Activated T-cell treated with anti-CD3 and anti-CD28 coated beads for 4 hours (primary cell): ENCODE measurements at regions not wholly inside any gene's neighbourhood (a gene's known extent, or its start where the extent isn't known, plus 50 kb on each side); places are given as distances from the start of the nearest gene placed in this dataset.

Experiments
- DNase-seq: peaks from one replicate; pipeline ENCODE4 v3.0.0-alpha.2; 2020

DNA sequence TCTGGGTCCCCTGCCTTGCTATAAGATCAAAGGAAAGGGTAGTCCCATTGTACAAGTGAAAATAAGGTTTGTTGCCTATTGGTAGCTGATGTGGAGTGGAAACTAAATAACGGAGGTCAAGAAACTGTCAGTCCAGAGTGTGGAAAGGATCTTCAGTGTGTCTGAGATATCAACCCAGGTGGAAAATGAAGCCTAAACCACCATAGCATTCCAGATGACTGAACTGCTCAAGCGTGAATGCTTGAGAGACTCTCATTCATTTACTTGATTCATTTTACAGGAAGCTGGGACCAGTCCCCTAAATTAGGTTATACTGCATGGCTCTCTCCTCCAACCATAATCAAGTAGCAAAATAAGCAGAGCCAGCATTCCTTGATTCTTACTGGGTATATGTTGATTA, 116.0 kb upstream of the SLC28A3 start:
- no peak for DNase-seq

DNA sequence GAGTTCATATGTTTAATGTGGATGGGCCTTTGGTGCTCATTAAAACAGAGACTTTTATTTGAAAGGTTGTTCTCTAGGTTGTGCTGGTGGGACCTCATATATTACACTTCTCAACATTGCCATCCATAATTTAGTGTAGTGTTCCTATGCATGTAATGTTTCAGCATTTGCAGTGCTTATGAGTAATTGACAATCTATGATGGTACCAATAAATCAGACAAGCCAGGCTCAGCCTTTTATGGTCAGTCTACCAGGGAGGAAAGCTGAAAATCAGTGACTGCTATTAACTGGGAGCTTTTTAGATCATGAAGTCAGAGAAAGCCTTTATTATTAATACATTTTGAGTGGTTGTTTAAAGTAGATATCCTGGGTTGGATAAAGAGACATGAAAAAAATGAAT, 120.1 kb upstream of the SLC28A3 start:
- DNase-seq: no peak

DNA sequence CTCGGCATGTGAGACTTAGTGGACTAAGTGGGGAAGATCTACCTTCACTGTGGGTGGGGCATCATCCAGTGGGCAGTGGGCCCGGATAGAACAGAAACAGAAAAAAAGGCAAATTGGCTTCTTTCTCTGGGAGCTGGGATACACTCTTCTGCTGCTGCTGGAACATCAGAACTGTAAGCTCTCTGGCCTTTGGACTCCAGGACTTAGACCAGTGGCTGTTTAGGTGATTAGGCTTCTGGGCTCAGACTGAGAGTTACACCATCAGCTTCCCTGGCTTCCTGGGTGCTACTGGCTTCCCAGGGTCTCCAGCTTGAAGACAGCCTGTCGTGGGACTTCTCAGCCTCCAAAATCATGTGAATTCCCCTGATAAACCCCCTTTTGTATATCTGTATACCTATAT, 122.7 kb upstream of the SLC28A3 start:
- DNase-seq: no peak

DNA sequence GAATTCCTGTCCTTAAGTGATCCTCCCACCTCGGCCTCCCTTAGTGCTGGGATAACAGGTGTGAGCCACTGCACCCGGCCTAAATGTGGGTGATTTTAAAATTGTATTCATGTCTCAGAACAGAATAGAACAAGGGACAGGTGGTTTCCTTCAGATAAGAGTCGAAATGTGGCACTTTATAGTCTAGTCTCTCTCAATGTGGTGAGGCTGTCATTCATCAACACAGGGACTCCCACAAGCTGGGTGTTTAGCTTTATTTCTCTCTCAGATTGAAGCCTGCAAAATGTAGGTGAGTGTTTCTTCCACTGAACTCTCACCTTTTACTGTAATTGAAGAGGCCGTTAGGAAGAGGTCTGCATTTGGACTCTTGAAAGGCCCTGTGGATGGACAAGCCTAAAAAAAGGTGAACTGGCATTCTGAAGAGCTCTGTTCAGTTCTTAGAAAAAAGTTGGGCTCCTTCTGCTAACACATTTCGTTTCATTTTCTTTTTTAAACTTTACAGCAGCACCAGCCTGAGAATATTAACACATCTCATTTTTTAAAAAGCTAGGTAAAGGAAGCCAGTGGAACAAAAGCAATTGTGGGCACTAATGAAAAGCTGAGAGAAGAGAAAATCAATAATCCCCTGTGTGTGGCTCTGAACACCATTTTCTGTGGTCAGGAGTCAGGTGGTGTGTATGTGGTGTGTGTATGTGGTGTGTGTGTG, 126.2 kb upstream of the SLC28A3 start:
- no peak for DNase-seq

DNA sequence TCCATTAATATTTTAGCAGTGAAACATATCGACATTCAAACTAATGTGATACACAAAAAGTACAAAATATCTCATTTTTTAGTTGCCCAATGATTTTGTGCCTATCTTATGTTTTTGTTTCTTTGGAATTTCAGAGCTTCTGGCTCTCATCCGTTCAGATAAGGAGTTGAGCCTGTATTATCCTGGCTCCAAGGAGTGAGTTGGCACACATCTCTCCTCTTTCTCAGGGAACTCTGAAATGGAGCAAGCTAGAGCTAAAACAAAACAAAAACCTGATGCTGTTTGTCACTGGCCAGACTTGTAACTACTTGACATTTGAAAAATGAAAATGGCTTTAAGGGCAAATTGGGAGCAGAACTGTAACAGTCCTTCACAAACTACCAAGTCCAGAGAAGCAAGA, 131.3 kb upstream of the SLC28A3 start:
- no peak for DNase-seq

DNA sequence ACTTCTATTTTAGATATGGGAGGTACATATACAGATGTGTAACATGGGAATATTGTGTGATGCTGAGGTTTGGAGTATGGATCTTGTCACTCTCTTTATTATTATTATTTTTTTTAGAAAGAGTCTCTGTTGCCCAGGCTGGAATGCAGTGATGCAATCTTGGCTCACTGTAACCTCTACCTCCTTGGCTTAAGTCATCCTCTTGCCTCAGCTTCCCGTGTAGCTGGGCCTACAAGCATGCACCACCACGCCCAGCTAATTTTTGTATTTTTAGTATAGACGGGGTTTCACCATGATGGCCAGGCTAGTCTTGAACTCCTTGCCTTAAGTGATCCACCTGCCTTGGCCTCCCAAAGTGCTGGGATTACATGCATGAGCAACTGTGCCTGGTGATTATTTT, 138.4 kb upstream of the SLC28A3 start:
- DNase-seq: no peak

DNA sequence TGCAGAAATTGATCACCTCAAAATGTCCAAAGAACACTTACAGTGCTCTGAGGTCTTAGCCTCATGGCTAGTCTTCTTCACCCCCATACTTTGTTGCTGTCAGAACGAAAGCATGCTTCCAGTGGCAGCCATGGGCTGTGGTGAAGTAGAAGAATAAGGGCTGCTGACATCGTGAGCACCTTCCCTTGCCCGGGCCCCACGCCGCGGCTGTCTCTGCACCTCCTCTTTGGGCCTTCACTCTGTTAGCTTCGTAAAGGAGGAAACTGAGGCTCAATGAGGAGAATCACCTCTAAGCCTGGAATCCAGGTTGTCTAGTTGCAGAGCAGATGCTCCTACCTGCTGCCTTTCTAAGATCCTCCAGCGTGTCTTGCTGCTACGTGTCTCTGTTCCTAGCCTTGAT, 139.5 kb upstream of the SLC28A3 start:
- no peak for DNase-seq

DNA sequence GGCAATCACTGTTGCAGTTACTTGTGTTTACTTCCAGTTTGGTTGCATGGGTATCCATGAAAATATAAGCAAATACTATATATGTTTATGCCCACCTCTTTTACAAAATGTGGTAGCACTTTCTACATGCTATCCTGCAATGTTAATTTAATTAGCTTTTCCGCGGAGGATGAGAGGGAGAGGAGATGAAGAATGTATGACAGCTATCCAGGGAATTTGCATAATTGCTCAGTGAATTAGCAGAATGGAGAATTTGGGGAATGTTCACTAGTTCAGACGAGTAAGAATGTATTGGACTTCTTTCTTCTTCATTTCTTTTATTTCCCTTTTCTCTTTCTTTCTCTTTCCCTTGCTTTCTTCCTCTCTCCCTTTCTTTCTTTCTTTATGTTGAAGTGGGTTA, 140.7 kb upstream of the SLC28A3 start:
- no peak for DNase-seq

DNA sequence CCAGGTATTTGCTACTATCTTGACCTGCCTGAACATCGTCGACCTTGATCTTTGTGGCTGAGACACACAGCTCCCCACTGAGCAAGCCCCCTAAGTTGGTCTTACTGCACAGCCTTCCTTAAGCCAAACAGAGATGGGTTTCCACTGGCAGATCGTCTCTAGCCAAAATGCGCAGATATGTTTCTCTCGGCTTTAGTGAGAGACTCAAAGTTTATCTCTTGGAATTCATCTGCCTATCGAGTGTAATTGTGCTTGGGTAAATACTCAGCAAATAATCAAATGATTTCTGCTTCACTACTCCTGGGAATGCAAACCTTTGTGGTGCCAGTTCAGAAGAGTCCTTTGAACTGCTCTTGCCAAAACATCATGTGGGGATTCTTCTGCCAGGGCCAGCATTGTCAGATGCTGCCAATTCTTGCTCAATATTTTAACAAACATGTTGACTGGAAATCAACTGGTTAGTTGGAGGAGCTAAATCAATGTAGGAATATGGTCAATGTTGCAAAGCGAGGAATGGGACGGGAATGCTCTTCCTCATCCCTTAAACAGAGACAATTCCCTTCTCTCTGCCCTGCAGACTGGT, 141.2 kb upstream of the SLC28A3 start:
- no peak for DNase-seq

DNA sequence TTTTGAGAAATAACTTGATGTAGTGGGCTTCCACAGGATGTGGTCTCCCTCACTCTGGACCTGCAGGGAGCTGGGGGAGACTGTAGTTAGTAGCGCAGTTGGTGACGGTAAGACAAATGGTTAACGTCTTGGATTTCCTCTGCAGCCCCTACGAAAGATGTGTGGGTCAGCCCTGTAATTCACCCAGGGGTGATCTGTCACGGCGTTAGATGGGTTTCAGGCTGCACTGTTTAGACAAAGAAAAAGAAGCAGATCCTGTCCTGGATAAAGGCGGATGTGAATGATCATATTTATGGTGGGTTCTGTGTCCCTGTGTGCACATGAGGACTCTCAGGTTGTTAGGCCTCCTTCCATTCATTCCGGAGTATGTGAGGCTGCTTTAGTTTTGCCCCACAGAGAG, 142.0 kb upstream of the SLC28A3 start:
- DNase-seq: no peak

DNA sequence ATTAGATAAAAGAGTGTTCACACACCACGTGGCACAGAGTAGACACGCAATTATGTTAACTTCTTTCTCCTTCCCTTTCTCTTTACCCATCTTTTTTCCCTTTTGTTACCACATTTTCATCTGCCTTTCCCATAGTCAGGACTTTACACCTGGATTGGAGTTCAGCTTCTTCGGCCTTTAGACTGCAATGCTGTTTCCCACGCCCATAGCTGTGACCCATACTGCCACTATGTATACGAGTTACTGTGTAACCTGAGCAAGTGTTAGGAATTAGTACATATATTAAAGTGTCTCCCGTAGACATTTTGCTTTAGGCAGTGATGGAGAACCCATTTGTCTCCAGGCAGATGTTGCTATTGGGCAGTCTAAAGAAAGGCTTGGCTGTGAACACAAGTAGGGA, 143.6 kb upstream of the SLC28A3 start:
- DNase-seq: no peak

DNA sequence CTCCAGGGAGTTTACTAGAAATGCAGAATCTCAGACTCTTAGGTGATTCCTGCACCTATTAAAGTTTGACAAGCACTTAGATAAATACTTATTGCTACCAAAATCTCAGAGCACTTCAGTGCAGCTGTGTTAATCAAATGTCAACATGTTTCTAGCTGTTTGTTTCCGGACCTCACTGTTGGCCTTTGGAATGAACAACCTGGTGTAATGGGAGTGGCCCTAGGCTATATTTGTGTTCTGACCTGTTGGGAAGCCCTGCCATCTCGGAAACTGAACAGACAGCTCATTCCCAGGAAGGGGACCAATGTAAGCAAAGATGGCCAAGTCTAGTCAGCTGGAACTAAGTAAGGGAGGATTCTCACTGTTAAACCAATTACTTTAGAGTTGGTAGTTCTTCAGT, 145.0 kb upstream of the SLC28A3 start:
- DNase-seq: no peak

DNA sequence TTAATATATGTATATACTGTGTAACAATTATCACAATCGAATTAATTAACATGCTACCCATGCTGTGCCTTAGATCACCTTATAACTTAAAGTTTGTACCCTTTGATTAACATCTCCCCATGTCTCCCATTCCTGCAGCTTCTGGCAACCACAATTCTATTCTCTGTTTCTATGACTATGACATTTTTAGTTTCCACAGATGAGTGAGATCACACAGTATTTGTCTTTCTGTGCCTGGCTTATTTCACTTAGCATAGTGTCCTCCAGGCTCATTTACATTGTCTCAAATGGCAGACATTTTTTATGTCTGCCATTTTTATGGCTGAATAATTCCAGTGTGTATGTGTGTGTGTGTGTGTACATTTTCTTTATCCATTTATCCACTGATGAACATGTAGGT, 146.1 kb upstream of the SLC28A3 start:
- DNase-seq: no peak

DNA sequence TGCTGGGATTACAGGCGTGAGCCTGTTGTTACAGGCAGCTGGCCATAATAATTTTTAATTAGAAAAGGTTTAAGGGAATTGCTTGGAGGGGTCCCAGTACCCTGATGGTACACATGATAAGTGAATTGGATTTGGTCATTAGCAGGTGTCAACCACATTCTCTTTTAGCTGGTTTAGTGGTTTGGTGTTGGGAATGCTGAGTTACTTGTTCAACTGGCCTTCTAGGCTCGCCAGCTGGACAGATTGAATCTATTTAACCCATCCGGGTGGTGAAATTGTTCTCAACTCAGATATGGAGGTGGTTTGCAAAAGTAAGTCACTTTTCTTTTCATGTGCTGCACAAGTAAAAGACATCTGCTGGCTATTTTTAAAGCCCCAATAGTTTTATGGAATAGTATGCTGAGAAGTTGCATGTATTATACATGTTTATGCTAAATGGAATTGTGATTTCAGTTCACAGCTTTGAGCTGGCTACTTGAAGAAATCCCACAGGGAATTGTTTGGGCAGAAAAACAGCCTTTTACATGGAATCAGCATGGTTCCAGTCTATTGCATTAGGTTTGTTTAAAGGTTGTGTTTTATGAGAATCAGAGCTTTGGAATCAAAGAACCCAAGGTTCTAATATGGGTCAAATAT, 149.8 kb upstream of the SLC28A3 start:
- no peak for DNase-seq

DNA sequence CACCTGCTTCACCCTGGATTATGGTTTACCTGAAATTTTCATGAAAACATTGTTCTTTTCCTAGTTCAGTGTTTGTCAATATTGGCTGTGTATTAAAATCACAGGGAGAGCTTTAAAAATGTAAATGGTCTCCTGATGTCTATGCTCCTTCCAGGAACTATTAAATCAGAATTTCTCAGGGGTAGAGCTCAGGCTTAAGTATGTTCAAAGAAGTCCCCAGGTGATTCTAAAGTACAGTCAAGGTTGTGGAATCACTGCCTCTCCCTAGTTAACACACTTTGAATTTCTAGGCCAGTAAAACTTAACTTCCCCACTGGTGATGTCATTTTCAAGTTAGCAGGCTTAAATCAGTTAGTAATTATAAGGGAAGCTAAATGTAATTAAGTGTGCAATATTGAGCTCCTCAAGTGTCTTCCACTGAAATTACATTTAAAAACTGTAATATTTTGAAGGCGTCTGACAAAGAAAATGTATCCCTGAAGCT, 150.3 kb upstream of the SLC28A3 start:
- no peak for DNase-seq

DNA sequence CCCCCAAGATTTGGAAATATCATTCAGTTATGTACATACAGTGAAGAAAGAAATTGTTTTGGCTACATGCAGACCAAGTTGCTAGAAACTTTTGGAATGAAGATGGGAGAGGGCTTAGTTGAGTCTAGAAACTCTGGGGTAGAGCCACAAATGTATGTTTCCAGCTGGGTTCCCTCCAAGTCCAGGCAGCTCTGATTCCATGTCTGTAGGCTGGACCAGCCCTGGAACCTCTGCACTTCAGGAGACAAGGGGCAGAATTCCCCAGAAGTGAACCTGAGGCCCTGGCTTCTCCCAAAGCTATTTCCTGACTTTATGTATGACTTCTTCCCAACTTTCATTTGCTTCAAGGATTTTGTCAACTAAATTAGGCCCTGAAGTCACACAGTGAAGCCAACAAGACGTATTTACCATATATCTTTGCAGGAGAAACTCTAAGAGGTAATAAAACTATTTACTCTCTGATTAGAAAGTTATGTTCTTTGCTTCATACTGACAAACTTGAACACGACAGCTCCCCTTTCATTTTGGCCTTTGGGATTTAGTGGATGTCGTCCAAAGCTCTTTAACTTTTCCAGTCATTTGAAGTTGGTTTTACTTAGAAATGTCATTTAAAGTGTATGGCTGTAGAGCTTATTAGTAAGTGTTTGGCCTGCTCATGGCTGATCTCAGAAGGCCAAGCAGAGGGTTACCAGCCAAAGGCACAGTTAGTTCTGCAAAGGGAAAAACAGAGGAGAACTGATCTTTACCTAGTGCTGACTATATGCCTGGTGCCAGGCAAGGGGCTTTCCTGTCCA, 152.0 kb upstream of the SLC28A3 start:
- no peak for DNase-seq

DNA sequence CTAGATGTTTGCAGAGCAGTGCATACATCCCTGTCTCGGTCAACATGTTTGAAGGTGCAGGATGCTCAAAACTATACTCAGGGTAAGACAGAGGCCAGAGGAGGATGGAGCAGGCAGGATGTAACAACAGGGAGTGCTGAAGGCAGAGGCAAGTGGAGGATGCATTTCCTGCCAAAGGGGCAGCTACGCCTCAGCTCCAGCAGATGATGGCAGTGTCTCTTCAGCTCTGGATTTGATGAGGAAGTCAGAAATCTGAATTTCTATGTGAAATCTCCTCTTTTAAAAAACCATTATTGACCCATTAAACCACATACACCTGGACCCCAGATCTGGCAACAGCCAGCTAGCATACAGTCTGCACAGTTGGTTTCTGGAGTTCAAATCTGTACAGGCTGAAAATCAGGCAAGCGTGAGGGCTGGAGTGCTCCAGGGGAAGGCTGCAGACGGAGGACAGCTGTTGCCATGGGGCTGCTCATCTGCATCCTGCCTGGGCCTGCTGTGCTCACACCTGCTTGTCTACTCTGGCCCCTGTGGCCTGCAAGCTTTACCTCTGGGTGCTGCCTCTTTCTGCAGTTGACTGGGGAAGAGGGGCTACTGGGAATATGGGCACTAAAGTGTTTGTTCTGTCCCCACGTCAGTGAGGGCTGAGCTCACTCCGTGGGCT, 152.9 kb upstream of the SLC28A3 start:
- no peak for DNase-seq

DNA sequence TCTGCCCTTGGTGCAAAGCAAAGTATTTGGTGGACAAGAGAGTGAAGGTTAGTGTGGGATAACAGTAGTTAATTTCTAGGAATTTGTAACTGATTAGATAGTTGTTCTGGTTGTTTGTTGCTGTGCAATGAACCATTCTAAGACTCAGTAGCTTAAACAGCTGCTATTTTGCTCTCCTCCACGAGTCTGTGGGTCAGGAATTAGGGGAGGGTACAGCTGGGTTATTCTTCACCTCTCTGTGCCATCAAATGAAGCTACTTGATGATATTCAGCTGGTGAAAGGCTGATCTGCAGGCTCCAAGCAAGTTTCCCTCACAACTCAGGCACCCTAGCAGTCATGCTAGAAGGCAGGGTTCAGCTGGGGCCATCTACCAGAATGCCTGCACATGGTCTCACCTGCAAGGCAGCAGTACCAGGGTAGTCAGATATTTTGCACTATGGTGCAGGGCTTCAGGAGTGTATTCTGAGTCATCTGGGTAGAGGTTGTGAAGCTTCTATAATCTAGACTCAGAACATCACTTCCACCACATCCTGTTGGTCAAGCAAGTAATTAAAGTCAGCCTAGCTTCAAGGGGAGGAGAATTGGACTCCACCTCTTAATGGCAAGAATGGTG, 159.5 kb upstream of the SLC28A3 start:
- DNase-seq: no peak

DNA sequence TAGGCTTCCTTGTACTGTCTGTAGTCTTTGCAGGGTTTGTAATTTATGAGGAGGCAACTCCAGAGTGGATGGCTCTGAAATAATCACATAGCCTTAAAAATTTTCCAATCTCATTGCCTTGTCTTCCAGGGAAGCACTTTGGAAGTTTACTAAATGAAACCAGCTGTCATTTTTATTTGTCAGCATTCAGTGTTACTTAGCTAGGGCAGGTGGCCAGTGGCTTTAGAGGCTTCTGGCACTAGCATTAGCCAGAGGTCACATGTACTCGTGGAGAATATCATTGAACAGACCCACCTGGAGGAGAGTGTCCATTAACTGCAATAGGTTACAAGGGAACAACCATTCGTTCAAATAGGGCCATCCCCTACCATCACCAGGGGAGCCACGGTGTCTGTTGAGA, 160.3 kb upstream of the SLC28A3 start:
- no peak for DNase-seq

DNA sequence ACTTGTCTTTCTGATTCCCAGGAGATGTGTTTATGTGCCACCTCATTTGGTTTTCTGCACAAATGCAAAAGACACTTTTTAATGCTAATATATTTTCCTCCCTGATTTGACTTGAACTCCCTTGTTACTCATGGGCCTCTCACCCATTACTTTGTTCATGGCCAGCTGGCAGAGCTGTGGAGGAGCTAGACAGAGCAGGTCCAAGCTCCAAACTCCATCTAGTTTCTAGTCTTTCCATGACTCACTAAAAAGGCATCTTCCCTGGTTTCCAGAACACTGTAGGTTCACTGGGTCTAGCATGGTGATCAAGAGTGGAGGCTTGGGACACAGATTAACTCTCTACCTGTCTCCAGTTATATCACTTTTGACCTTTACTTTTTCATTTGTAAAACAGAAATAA, 161.0 kb upstream of the SLC28A3 start:
- DNase-seq: no peak

DNA sequence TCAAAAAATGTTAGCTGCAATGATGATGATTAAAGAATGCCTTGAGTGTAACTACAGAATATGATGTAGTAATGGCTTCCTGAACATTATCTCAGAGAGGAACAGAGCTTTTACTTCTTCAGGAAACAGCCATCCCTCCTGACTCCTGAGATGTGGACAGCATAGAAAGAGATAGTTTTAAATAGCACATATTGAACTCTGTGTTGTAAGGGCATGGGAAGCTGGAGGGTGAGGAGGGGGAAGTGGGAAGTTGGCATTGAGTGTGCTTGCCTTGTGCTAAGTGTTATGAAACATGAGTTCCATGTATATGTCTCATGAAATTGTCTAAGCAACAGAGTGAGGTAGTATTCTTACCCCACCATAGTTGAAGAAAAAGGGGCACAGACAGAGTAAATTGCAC, 161.5 kb upstream of the SLC28A3 start:
- DNase-seq: no peak

DNA sequence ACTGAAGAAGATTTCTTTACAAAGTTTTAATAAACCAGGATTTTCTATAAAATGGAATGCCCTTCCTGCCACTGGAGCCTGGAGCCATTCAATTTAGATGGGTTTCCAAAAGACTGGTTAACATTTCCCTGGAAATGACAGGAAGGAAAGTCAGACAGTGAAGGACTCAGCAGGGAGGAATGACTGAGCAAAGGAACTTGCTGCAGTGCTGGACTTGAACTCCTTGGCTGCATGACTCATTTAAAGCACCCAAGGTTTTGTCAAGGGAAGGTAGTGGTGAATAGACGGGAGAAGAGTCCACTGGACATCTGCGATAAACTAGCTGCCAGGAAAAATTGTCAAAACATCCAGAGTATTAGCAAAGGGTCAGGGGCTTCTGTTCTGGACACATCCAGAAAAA, 163.8 kb upstream of the SLC28A3 start:
- no peak for DNase-seq

DNA sequence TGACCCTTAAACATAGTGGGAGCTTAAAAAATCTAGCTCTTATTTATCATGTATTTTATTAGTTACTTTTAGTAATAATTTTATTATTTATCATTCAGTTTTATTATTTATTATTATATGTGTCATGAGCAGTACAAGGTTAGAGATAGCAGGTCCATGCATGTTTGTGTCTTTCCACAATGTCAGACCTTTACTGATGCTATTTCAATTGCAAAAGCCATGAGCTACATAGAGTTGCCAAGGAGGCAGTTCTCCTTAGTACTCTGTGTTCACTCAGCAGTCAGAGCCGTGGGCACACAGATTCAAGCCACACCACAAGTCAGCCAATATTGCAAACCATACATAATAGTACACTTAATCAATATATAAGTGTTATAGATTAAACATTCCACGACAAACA, 157.9 kb upstream of the NTRK2 start:
- DNase-seq: no peak
